Body of pancreas (tissue), 4 donors: ENCODE measurements at regions not wholly inside any gene's neighbourhood (a gene's known extent, or its start where the extent isn't known, plus 50 kb on each side); places are given as distances from the start of the nearest gene placed in this dataset.

ENCODE experiments used
- POLR2A ChIP-seq, 3 donors: fragments of 450-650 bp; IDR thresholded peaks; one replicate each; pipeline ENCODE4 v1.6.1; 2016; ENCODE audit warnings: antibody characterized with exemption in 3 of 3, mild to moderate bottlenecking in 2 of 3
- TF ChIP-seq, protein P1 (sequence below), 7 experiments: fragments of 450-650 bp in 4 of 7; fragments of 200-600 bp in 3 of 7; sonication (generic) in 3 of 7; IDR thresholded peaks; one replicate each; pipeline ENCODE4 v1.5.1; 2016 to 2019; ENCODE audit warnings: antibody characterized with exemption in 7 of 7

GRCh38 chr20:59493926-59494325 is 110.4 kb upstream of the PHACTR3 start:
- TF ChIP-seq, protein P1, sequence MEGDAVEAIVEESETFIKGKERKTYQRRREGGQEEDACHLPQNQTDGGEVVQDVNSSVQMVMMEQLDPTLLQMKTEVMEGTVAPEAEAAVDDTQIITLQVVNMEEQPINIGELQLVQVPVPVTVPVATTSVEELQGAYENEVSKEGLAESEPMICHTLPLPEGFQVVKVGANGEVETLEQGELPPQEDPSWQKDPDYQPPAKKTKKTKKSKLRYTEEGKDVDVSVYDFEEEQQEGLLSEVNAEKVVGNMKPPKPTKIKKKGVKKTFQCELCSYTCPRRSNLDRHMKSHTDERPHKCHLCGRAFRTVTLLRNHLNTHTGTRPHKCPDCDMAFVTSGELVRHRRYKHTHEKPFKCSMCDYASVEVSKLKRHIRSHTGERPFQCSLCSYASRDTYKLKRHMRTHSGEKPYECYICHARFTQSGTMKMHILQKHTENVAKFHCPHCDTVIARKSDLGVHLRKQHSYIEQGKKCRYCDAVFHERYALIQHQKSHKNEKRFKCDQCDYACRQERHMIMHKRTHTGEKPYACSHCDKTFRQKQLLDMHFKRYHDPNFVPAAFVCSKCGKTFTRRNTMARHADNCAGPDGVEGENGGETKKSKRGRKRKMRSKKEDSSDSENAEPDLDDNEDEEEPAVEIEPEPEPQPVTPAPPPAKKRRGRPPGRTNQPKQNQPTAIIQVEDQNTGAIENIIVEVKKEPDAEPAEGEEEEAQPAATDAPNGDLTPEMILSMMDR (IDR thresholded peaks at IDR 0.05), result no peak
- TF ChIP-seq POLR2A (IDR thresholded peaks at IDR 0.05), result no peak
